ENCODE measurements at regions not wholly inside any gene's neighbourhood (a gene's known extent, or its start where the extent isn't known, plus 50 kb on each side); places are given as distances from the start of the nearest gene placed in this dataset.

DNA sequence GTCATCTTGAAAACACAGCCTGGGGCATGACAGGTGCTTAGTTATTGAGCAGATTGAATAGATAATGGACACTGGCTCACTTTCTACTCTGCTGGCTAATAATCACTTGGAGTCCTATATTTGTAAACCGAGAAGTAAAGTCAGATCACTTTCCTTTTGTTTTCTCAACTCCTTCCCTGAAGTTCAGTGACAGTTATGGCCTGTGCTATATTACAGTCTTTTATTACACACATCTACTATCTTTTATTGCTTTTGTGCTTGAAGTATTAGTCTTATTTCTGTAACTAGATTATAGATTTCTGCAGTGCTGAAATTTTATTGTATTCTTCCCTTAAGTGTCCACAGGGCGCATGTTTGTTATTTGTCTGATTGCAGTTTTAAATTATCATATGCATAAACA lies 136.4 kb upstream of the TAC1 start:
- WGBS, 5 donors, result 75 to 81% (median 78%) methylated on average over 2 of the region's 2 CpGs
- Histone ChIP-seq H3K4me1 (no peaks in the 10 kb centered on the region), H3K36me3 (no peaks in the 10 kb centered on the region), H3K27ac (no peak overlapping the region), H3K9me3 (no peaks in the 10 kb centered on the region), H3K27me3 (no peaks in the 10 kb centered on the region), H3K4me3 (no peak overlapping the region)
- TF ChIP-seq EP300 (IDR thresholded peaks at IDR 0.05), result no peak
- no peak for TF ChIP-seq POLR2AphosphoS5 (IDR thresholded peaks at IDR 0.05)
- no peak for TF ChIP-seq CTCF (IDR thresholded peaks at IDR 0.05)
- no peak for TF ChIP-seq POLR2A (IDR thresholded peaks at IDR 0.05)
- DNase-seq, result no peak
- intact Hi-C loops (cut with DNase I; ENCODE audit: low total_unique reads), result no loop called here

DNA sequence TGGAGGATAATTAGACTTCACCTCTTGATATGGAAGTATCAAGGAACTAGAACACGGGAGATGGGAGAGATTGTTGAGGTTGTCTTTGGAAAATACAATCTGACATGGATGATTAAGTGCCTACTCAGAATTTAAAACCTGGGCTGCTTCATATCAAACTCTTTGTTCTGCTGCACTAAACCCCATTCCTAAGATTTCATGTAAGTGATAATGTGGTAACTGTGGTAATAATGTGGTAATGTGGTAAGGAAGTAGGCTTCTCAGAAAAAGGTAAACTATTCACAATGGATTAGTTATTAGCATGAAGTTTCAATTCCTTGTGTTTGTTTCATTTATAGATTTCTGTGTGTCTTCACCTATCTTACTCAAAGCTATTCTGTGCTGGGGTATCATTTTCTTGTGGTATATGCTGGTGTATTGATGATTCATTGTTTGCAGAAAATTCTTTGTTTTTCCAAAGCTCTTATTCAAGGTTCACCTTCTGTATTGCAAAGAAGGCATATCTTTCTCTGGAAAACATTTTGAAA lies 129.9 kb upstream of the TAC1 start:
- TF ChIP-seq CTCF (IDR thresholded peaks at IDR 0.05) (no peak), EP300 (IDR thresholded peaks at IDR 0.05) (no peak), POLR2AphosphoS5 (IDR thresholded peaks at IDR 0.05) (no peak), POLR2A (IDR thresholded peaks at IDR 0.05) (no peak)
- Histone ChIP-seq H3K4me1 (no peaks in the 10 kb centered on the region), H3K9me3 (no peaks in the 10 kb centered on the region), H3K27ac (no peak overlapping the region), H3K4me3 (no peak overlapping the region), H3K27me3 (no peaks in the 10 kb centered on the region), H3K36me3 (no peaks in the 10 kb centered on the region)
- 69 to 80% (median 75%) methylated on average over 1 of the region's 1 CpG for WGBS, 5 donors
- intact Hi-C loops (cut with DNase I; ENCODE audit: low total_unique reads), result no loop called here
- DNase-seq, result no peak

- H3K4me3 ChIP-seq, result no peak overlapping the region
- no peak for DNase-seq
- no peak overlapping the region for H3K27ac ChIP-seq
- H3K36me3 ChIP-seq, result no peaks in the 10 kb centered on the region
- TF ChIP-seq POLR2A (IDR thresholded peaks at IDR 0.05), result no peak
- TF ChIP-seq CTCF (IDR thresholded peaks at IDR 0.05), result no peak
- H3K4me1 ChIP-seq, result no peaks in the 10 kb centered on the region
- no peaks in the 10 kb centered on the region for H3K27me3 ChIP-seq
- peaks cover 0 to 5% (median 0%) of the 10 kb centered on the region in 4 donors for H3K9me3 ChIP-seq
- intact Hi-C loops (cut with DNase I; ENCODE audit: low total_unique reads), result no loop called here
- 77 to 89% (median 81%) methylated on average over 2 of the region's 2 CpGs for WGBS, 5 donors
These were observed 111.4 kb upstream of the TAC1 start for GRCh38 chr7:97620495-97620894.

DNA sequence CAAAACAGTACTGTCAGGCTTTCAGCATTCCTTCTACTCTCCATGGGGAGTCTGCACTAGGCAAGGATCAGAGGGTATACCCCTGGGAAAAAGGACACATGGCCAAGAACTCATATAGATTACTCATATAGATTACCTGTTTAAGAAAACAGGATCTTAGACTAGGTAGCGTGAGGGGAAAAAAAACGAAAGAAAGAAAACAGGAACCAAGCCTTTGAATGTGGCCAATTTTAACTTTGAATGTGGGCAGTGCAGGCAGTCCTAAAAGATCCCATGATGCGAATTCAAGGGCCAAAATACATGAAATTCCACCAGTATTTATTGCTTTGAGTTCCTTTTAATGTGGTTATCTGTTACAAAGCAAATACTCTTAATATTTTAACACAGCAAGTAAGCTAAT lies 108.6 kb upstream of the TAC1 start:
- DNase-seq, result no peak
- Histone ChIP-seq H3K27me3 (no peaks in the 10 kb centered on the region), H3K27ac (no peak overlapping the region), H3K9me3 (peaks cover 0 to 5% (median 0%) of the 10 kb centered on the region in 4 donors), H3K36me3 (no peaks in the 10 kb centered on the region), H3K4me3 (no peak overlapping the region), H3K4me1 (no peaks in the 10 kb centered on the region)
- WGBS, 5 donors, result 51 to 77% (median 60%) methylated on average over 3 of the region's 3 CpGs
- intact Hi-C loops (cut with DNase I; ENCODE audit: low total_unique reads), result no loop called here
- TF ChIP-seq CTCF (IDR thresholded peaks at IDR 0.05), result no peak
- no peak for TF ChIP-seq EP300 (IDR thresholded peaks at IDR 0.05)
